ENCODE measurements at regions not wholly inside any gene's neighbourhood (a gene's known extent, or its start where the extent isn't known, plus 50 kb on each side); places are given as distances from the start of the nearest gene placed in this dataset.

DNA sequence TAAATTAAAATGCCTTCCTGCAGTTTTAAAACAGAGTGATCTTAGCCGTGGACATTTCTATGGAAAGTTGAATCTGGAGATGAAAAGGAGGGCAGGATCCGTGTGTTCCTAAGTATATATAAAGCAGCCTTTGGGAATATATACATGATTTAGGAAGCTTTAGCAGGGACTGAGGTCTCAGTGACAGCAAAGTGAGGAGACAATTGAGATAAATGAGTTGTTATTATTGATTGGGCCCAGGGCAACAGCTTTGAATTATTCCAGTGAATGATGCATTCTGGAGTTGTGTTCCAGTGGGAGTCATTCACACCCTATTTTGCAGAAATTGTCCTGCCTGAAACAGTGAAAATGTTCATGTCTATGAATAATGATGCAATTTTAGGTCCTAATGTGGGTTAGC is 281.4 kb downstream of the BCHE start:
- no CpG with 5 or more reads among the region's 2 CpGs for WGBS (ENCODE audit: insufficient coverage, insufficient read length)
- H3K9me3 ChIP-seq (ENCODE audit: control insufficient read depth, insufficient read depth, low read length) = no peaks in the 10 kb centered on the region

DNA sequence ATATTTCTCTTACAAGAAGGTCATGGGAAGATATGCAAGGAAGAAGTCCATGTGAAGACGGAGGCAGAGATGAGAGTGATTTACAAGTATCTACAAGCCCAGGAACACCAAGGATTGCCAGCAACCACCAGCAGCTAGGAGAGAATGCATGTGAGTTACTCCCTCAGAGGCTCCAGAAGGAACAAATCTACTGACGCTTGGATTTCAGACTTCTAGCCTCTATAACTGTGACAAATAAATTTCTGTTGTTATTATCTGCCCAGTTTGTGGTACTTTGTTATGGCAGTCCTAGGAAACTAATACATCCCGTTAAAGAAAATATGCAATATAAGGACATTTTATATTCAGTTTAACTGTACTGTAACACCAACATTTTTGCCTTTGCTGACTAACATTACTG is 283.9 kb downstream of the BCHE start:
- H3K36me3 ChIP-seq (ENCODE audit: control insufficient read depth, insufficient read depth, low read length) = no peaks in the 10 kb centered on the region
- no peaks in the 10 kb centered on the region for H3K27me3 ChIP-seq (ENCODE audit: control insufficient read depth, insufficient read depth, low read length)
- WGBS (ENCODE audit: insufficient coverage, insufficient read length) = no CpG with 5 or more reads among the region's 3 CpGs
- H3K4me3 ChIP-seq (ENCODE audit: low read length) = no peak overlapping the region
- DNase-seq (ENCODE audit: low read depth, low spot score) = no peak
- no peak overlapping the region for H3K27ac ChIP-seq (ENCODE audit: low read length)
- no peaks in the 10 kb centered on the region for H3K4me1 ChIP-seq (ENCODE audit: control insufficient read depth, insufficient read depth, low read length)
- no peaks in the 10 kb centered on the region for H3K9me3 ChIP-seq (ENCODE audit: control insufficient read depth, insufficient read depth, low read length)

More for the DNA sequence above, 281.4 kb downstream of the BCHE start:
- Histone ChIP-seq H3K4me1 (ENCODE audit: control insufficient read depth, insufficient read depth, low read length) (no peaks in the 10 kb centered on the region), H3K36me3 (ENCODE audit: control insufficient read depth, insufficient read depth, low read length) (no peaks in the 10 kb centered on the region), H3K27ac (ENCODE audit: low read length) (no peak overlapping the region), H3K27me3 (ENCODE audit: control insufficient read depth, insufficient read depth, low read length) (no peaks in the 10 kb centered on the region), H3K4me3 (ENCODE audit: low read length) (no peak overlapping the region)
- DNase-seq (ENCODE audit: low read depth, low spot score) = no peak

DNA sequence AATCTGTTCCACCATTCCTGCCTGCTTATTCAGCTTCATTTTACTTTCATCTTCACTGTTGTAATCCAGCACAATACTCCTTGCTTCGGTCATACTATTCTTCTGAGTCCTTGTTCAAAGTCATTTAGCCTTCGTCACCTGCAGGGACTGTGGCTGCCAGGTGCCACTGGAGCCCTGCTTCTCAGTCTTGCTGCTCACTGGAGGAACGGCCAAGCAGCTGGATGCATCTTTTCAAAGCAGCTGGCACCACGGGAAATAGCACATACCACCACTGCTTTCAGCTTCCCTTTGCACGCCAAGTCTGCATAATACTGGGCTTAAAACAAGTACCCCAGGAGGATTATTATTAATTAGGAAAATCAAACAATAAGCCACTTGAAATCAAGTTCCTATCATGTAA is 287.6 kb downstream of the BCHE start:
- H3K9me3 ChIP-seq (ENCODE audit: control insufficient read depth, insufficient read depth, low read length) = no peaks in the 10 kb centered on the region
- no peaks in the 10 kb centered on the region for H3K36me3 ChIP-seq (ENCODE audit: control insufficient read depth, insufficient read depth, low read length)
- no peak for DNase-seq (ENCODE audit: low read depth, low spot score)
- H3K4me1 ChIP-seq (ENCODE audit: control insufficient read depth, insufficient read depth, low read length) = no peaks in the 10 kb centered on the region
- WGBS (ENCODE audit: insufficient coverage, insufficient read length) = no CpG with 5 or more reads among the region's 5 CpGs
- no peak overlapping the region for H3K27ac ChIP-seq (ENCODE audit: low read length)
- no peaks in the 10 kb centered on the region for H3K27me3 ChIP-seq (ENCODE audit: control insufficient read depth, insufficient read depth, low read length)
- H3K4me3 ChIP-seq (ENCODE audit: low read length) = no peak overlapping the region

DNA sequence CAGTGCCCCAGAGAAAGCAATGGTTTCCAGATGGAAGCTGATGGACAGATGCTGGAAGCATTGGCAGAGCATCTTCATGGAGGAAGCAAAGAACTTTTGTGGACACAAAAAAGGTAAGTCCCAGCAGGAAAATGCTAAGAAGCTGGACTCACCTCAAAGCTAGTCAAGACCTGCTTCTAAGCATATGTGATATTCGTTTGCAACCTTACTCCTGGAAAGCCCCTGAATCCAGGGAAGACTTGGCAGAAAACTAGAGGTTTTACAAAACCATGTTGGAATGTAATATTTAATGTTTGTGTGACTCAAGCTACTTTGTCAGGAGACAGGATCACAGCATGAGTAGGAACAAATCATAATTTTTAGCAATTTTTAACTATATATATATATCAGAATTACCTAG is 288.2 kb downstream of the BCHE start:
- DNase-seq (ENCODE audit: low read depth, low spot score) = no peak
- Histone ChIP-seq H3K9me3 (ENCODE audit: control insufficient read depth, insufficient read depth, low read length) (no peaks in the 10 kb centered on the region), H3K4me3 (ENCODE audit: low read length) (no peak overlapping the region), H3K27ac (ENCODE audit: low read length) (no peak overlapping the region), H3K27me3 (ENCODE audit: control insufficient read depth, insufficient read depth, low read length) (no peaks in the 10 kb centered on the region), H3K4me1 (ENCODE audit: control insufficient read depth, insufficient read depth, low read length) (no peaks in the 10 kb centered on the region), H3K36me3 (ENCODE audit: control insufficient read depth, insufficient read depth, low read length) (no peaks in the 10 kb centered on the region)
- WGBS (ENCODE audit: insufficient coverage, insufficient read length) = no CpG with 5 or more reads among the region's 1 CpG

DNA sequence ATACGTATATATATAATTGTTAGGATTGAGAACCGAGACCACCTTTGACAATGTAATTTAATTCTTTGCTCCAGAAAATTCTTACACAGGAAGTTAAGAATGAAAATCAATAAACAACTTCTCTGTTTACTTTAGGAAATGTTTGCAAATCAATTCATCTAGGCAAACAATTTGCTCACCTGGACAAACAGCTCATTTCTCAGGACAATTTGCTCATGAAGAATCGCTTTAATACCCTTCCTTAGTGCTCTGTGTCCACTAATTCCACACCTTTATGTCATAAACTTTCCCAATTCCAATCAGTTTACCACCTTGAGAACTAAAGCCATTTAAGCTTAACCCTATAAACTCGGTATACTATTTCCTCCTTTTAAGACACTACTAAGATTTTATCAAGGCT is 292.2 kb downstream of the BCHE start:
- DNase-seq (ENCODE audit: low read depth, low spot score) = no peak
- Histone ChIP-seq H3K4me3 (ENCODE audit: low read length) (no peak overlapping the region), H3K36me3 (ENCODE audit: control insufficient read depth, insufficient read depth, low read length) (no peaks in the 10 kb centered on the region), H3K4me1 (ENCODE audit: control insufficient read depth, insufficient read depth, low read length) (no peaks in the 10 kb centered on the region), H3K27ac (ENCODE audit: low read length) (no peak overlapping the region), H3K27me3 (ENCODE audit: control insufficient read depth, insufficient read depth, low read length) (no peaks in the 10 kb centered on the region), H3K9me3 (ENCODE audit: control insufficient read depth, insufficient read depth, low read length) (no peaks in the 10 kb centered on the region)
- WGBS (ENCODE audit: insufficient coverage, insufficient read length) = no CpG with 5 or more reads among the region's 4 CpGs

DNA sequence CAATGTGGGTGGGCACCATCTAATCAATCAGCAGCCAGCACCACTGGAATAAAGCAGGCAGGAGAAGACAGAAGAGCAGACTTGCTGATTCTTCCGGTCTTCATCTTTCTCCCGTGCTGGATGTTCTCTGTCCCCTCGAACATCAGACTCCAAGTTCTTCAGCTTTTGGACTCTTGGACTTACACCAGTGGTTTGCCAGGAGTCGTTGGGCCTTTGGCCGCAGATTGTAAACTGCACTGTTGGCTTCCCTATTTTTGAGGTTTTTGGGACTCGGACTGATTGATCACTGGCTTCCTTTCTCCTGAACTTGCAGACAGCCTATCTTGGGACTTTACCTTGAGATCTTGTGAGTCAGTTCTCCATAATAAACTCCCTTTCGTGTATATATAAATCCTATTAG is 292.8 kb downstream of the BCHE start:
- Histone ChIP-seq H3K27ac (ENCODE audit: low read length) (no peak overlapping the region), H3K4me1 (ENCODE audit: control insufficient read depth, insufficient read depth, low read length) (no peaks in the 10 kb centered on the region), H3K36me3 (ENCODE audit: control insufficient read depth, insufficient read depth, low read length) (no peaks in the 10 kb centered on the region), H3K9me3 (ENCODE audit: control insufficient read depth, insufficient read depth, low read length) (no peaks in the 10 kb centered on the region), H3K4me3 (ENCODE audit: low read length) (no peak overlapping the region), H3K27me3 (ENCODE audit: control insufficient read depth, insufficient read depth, low read length) (no peaks in the 10 kb centered on the region)
- no CpG with 5 or more reads among the region's 7 CpGs for WGBS (ENCODE audit: insufficient coverage, insufficient read length)
- DNase-seq (ENCODE audit: low read depth, low spot score) = no peak

DNA sequence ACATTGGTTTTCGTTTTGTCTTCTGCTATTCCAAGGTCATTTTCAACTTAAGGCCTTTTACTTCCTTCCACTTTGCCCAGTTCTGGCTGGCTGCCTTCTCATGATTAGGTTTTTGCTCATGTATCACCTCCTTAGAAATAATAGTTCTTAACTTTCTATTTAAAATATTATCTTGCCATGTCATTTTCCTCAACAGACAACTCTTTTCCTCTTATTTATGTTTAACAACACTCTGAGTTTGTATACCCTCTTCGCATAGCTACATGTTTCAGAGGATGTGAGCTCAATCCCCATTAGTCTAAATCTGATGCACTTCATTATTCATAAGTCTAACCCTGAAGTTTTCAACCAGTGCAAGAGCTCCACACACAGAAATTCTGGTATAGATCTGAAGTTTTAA is 299.1 kb downstream of the BCHE start:
- DNase-seq (ENCODE audit: low read depth, low spot score) = no peak
- no peaks in the 10 kb centered on the region for H3K4me1 ChIP-seq (ENCODE audit: control insufficient read depth, insufficient read depth, low read length)
- H3K4me3 ChIP-seq (ENCODE audit: low read length) = no peak overlapping the region
- no peaks in the 10 kb centered on the region for H3K27me3 ChIP-seq (ENCODE audit: control insufficient read depth, insufficient read depth, low read length)
- no CpG with 5 or more reads among the region's 2 CpGs for WGBS (ENCODE audit: insufficient coverage, insufficient read length)
- no peaks in the 10 kb centered on the region for H3K9me3 ChIP-seq (ENCODE audit: control insufficient read depth, insufficient read depth, low read length)
- no peak overlapping the region for H3K27ac ChIP-seq (ENCODE audit: low read length)
- no peaks in the 10 kb centered on the region for H3K36me3 ChIP-seq (ENCODE audit: control insufficient read depth, insufficient read depth, low read length)

- H3K4me1 ChIP-seq (ENCODE audit: control insufficient read depth, insufficient read depth, low read length) = no peaks in the 10 kb centered on the region
- no peak for DNase-seq (ENCODE audit: low read depth, low spot score)
- no peaks in the 10 kb centered on the region for H3K36me3 ChIP-seq (ENCODE audit: control insufficient read depth, insufficient read depth, low read length)
- no peaks in the 10 kb centered on the region for H3K9me3 ChIP-seq (ENCODE audit: control insufficient read depth, insufficient read depth, low read length)
- WGBS (ENCODE audit: insufficient coverage, insufficient read length) = no CpG with 5 or more reads among the region's 1 CpG
- no peak overlapping the region for H3K4me3 ChIP-seq (ENCODE audit: low read length)
- no peak overlapping the region for H3K27ac ChIP-seq (ENCODE audit: low read length)
- H3K27me3 ChIP-seq (ENCODE audit: control insufficient read depth, insufficient read depth, low read length) = no peaks in the 10 kb centered on the region
Measured at GRCh38 chr3:165532851-165533250, 304.4 kb downstream of the BCHE start.

DNA sequence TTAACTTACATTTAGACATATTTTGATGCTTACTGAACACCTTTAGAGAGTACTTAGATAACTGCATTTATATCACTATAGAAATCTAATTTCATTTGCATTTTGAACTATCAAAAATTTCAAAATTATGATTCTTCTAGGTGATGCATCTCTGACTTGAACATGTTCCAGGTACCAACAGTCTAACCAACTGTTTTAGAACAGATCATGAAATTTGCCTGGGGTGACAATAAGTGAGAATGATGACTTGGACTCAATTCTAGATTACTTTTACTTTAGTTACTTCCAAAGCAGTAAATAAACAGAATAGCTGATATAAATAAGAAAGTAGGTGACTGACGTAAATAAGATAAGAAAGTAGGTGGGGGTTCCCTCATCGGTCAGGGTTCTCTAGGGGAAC is 307.8 kb downstream of the BCHE start:
- Histone ChIP-seq H3K36me3 (ENCODE audit: control insufficient read depth, insufficient read depth, low read length) (no peaks in the 10 kb centered on the region), H3K27me3 (ENCODE audit: control insufficient read depth, insufficient read depth, low read length) (no peaks in the 10 kb centered on the region), H3K4me3 (ENCODE audit: low read length) (no peak overlapping the region), H3K9me3 (ENCODE audit: control insufficient read depth, insufficient read depth, low read length) (no peaks in the 10 kb centered on the region), H3K27ac (ENCODE audit: low read length) (no peak overlapping the region), H3K4me1 (ENCODE audit: control insufficient read depth, insufficient read depth, low read length) (no peaks in the 10 kb centered on the region)
- no CpG with 5 or more reads among the region's 2 CpGs for WGBS (ENCODE audit: insufficient coverage, insufficient read length)
- DNase-seq (ENCODE audit: low read depth, low spot score) = no peak

DNA sequence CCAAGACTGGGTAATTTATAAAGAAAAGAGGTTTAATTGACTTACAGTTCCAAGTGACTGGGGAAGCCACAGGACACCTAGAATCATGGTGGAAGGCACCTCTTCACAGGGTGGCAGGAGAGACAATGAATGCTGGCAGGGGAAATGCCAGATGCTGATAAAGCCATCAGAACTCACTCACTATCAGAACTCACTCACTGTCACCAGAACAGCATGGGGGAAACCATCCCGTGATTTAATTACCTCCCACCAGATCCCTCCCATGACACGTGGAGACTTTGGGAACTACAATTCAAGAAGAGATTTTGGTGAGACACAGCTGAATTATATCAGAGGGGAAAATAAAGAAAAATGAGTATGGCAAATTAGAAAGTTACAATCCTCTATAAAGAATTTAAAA is 310.9 kb downstream of the BCHE start:
- no peak overlapping the region for H3K27ac ChIP-seq (ENCODE audit: low read length)
- no peak overlapping the region for H3K4me3 ChIP-seq (ENCODE audit: low read length)
- no peaks in the 10 kb centered on the region for H3K27me3 ChIP-seq (ENCODE audit: control insufficient read depth, insufficient read depth, low read length)
- H3K9me3 ChIP-seq (ENCODE audit: control insufficient read depth, insufficient read depth, low read length) = no peaks in the 10 kb centered on the region
- DNase-seq (ENCODE audit: low read depth, low spot score) = no peak
- H3K4me1 ChIP-seq (ENCODE audit: control insufficient read depth, insufficient read depth, low read length) = no peaks in the 10 kb centered on the region
- WGBS (ENCODE audit: insufficient coverage, insufficient read length) = no CpG with 5 or more reads among the region's 2 CpGs
- no peaks in the 10 kb centered on the region for H3K36me3 ChIP-seq (ENCODE audit: control insufficient read depth, insufficient read depth, low read length)

- no peak for DNase-seq (ENCODE audit: low read depth, low spot score)
- Histone ChIP-seq H3K27me3 (ENCODE audit: control insufficient read depth, insufficient read depth, low read length) (no peaks in the 10 kb centered on the region), H3K36me3 (ENCODE audit: control insufficient read depth, insufficient read depth, low read length) (no peaks in the 10 kb centered on the region), H3K4me1 (ENCODE audit: control insufficient read depth, insufficient read depth, low read length) (no peaks in the 10 kb centered on the region), H3K4me3 (ENCODE audit: low read length) (no peak overlapping the region), H3K9me3 (ENCODE audit: control insufficient read depth, insufficient read depth, low read length) (no peaks in the 10 kb centered on the region), H3K27ac (ENCODE audit: low read length) (no peak overlapping the region)
Measured at GRCh38 chr3:165523801-165524200, 313.4 kb downstream of the BCHE start.
